PC-9 (cell line): ENCODE measurements at regions not wholly inside any gene's neighbourhood (a gene's known extent, or its start where the extent isn't known, plus 50 kb on each side); places are given as distances from the start of the nearest gene placed in this dataset.

ENCODE experiments used
- CTCF ChIP-seq: fragments of 200-600 bp; sonication (generic); conservative IDR thresholded peaks from 2 replicates; pipeline ENCODE4 v1.6.1; 2017; ENCODE audit warnings: mixed run types, antibody characterized with exemption, mild to moderate bottlenecking, moderate library complexity
- EZH2 ChIP-seq: fragments of 200-600 bp; sonication (generic); IDR thresholded peaks from 2 replicates; pipeline ENCODE4 v1.8.0; 2017; ENCODE audit warnings: antibody characterized with exemption, low read depth

GRCh38 chr4:137800861-137801260, 268.6 kb upstream of the PCDH18 start:
- TF ChIP-seq CTCF (no peak), EZH2 (no peak)
